IMR-90 (cell line): ENCODE measurements at regions not wholly inside any gene's neighbourhood (a gene's known extent, or its start where the extent isn't known, plus 50 kb on each side); places are given as distances from the start of the nearest gene placed in this dataset.

Experiments
- ATAC-seq: fragments of 200-7000 bp; cut with Tn5 transposase; 2 replicates; pipeline ENCODE4 v1.9.1; 2020; ENCODE audit warnings: low read depth, mild to moderate bottlenecking, moderate library complexity
- BruUV-seq: library from RNA; stranded (reverse); fragments of 400-500 nt; replicated peaks from 2 replicates; lab custom pipeline; 2021; lab: Mats Ljungman, UMichigan
- CTCF ChIA-PET: fragments of 300-600 bp; formaldehyde crosslinking; extraction: SDS; loops from one replicate; lab custom pipeline; 2021; ENCODE audit warnings: antibody characterized with exemption; lab: Yijun Ruan, JAX
- POLR2A ChIA-PET: fragments of 300-600 bp; sonication (Branson Sonifier 250); formaldehyde crosslinking; loops from one replicate; lab custom pipeline; 2022; ENCODE audit warnings: antibody characterized with exemption; ENCODE audit not compliant: unreplicated experiment; lab: Charles Lee
- DNase-seq: peaks from one replicate; pipeline ENCODE4 v3.0.0; 2013
- H2AFZ ChIP-seq: replicated peaks from 2 replicates; pipeline ENCODE3; 2013; ENCODE audit warnings: low read length, mild to moderate bottlenecking; ENCODE audit not compliant: poor library complexity
- H2AK5ac ChIP-seq: 2 replicates; pipeline ENCODE4 v1.6.1; 2013; ENCODE audit warnings: low read depth, low read length, inconsistent platforms
- H2AK9ac ChIP-seq: replicated peaks from 2 replicates; pipeline ENCODE3; 2013; ENCODE audit warnings: mild to moderate bottlenecking, low read depth, low read length, moderate library complexity; ENCODE audit not compliant: poor library complexity
- H2BK120ac ChIP-seq: 2 replicates; pipeline ENCODE4 v1.6.1; 2013; ENCODE audit warnings: low read depth, low read length, inconsistent platforms
- H2BK15ac ChIP-seq: 3 replicates; pipeline ENCODE4 v1.6.1; 2013; ENCODE audit warnings: low read depth, low read length, inconsistent platforms
- H2BK20ac ChIP-seq: 2 replicates; pipeline ENCODE4 v1.6.1; 2013; ENCODE audit warnings: low read depth, mild to moderate bottlenecking, inconsistent platforms, low read length, moderate library complexity
- H2BK5ac ChIP-seq: 2 replicates; pipeline ENCODE4 v1.6.1; 2013; ENCODE audit warnings: mild to moderate bottlenecking, low read depth, low read length, inconsistent platforms; ENCODE audit not compliant: poor library complexity, severe bottlenecking
- H3K14ac ChIP-seq: replicated peaks from 2 replicates; pipeline ENCODE4 v1.6.1; 2013; ENCODE audit warnings: low read depth, low read length, inconsistent platforms
- H3K18ac ChIP-seq: 2 replicates; pipeline ENCODE4 v1.6.1; 2013; ENCODE audit warnings: low read depth, low read length, control low read depth
- H3K23ac ChIP-seq: 2 replicates; pipeline ENCODE4 v1.6.1; 2013; ENCODE audit warnings: low read depth, low read length, inconsistent platforms
- H3K27ac ChIP-seq: 2 replicates; pipeline ENCODE4 v1.5.1; 2013; ENCODE audit warnings: mild to moderate bottlenecking, control low read depth, low read length; ENCODE audit not compliant: insufficient read depth
- H3K27me3 ChIP-seq: 2 replicates; pipeline ENCODE4 v1.6.1; 2013; ENCODE audit warnings: low read length; ENCODE audit not compliant: control insufficient read depth, insufficient read depth
- H3K36me3 ChIP-seq: 2 replicates; pipeline ENCODE4 v1.6.1; 2013; ENCODE audit warnings: low read length, mixed read lengths; ENCODE audit not compliant: control insufficient read depth, insufficient read depth
- H3K4ac ChIP-seq: 2 replicates; pipeline ENCODE4 v1.6.1; 2013; ENCODE audit warnings: low read depth, low read length, inconsistent platforms
- H3K4me1 ChIP-seq: 2 replicates; pipeline ENCODE4 v1.6.1; 2013; ENCODE audit warnings: low read length, mixed read lengths; ENCODE audit not compliant: control insufficient read depth, insufficient read depth
- H3K4me2 ChIP-seq: 2 replicates; pipeline ENCODE4 v1.6.1; 2013; ENCODE audit warnings: low read depth, mild to moderate bottlenecking, control low read depth, low read length, moderate library complexity
- H3K4me3 ChIP-seq: 2 replicates; pipeline ENCODE4 v1.5.1; 2013; ENCODE audit warnings: low read depth, mild to moderate bottlenecking, control low read depth, low read length, moderate library complexity; ENCODE audit not compliant: insufficient read depth
- H3K56ac ChIP-seq: 2 replicates; pipeline ENCODE4 v1.6.1; 2013; ENCODE audit warnings: low read length, inconsistent platforms; ENCODE audit not compliant: insufficient read depth; ENCODE audit errors: extremely low read depth
- H3K79me1 ChIP-seq, 2 experiments: 2 replicates each; pipeline ENCODE4 v1.6.1; 2013; ENCODE audit warnings: low read length in 2 of 2, inconsistent platforms in 1 of 2, low read depth in 1 of 2
- H3K9ac ChIP-seq: 2 replicates; pipeline ENCODE4 v1.6.1; 2013; ENCODE audit warnings: low read depth, low read length, control low read depth
- H3K9me1 ChIP-seq: 2 replicates; pipeline ENCODE4 v1.6.1; 2013; ENCODE audit warnings: low read length, inconsistent platforms; ENCODE audit not compliant: insufficient read depth
- H3K9me3 ChIP-seq: 2 replicates; pipeline ENCODE4 v1.6.1; 2013; ENCODE audit warnings: low read length; ENCODE audit not compliant: control insufficient read depth, insufficient read depth
- H4K20me1 ChIP-seq: 2 replicates; pipeline ENCODE4 v1.6.1; 2013; ENCODE audit warnings: low read length, inconsistent platforms; ENCODE audit not compliant: insufficient read depth
- H4K5ac ChIP-seq: 2 replicates; pipeline ENCODE4 v1.6.1; 2013; ENCODE audit warnings: mild to moderate bottlenecking, low read depth, low read length, control low read depth
- H4K8ac ChIP-seq, 2 experiments: 2 replicates each; pipeline ENCODE4 v1.6.1; 2013; ENCODE audit warnings: low read depth in 2 of 2, low read length in 2 of 2, control low read depth in 1 of 2, inconsistent platforms in 1 of 2
- H4K91ac ChIP-seq: 2 replicates; pipeline ENCODE4 v1.6.1; 2013; ENCODE audit warnings: low read depth, low read length, inconsistent platforms; ENCODE audit not compliant: insufficient read depth
- BHLHE40 ChIP-seq: fragments of 150-350 bp; IDR thresholded peaks from 2 replicates; pipeline ENCODE4 v1.6.1; 2016; ENCODE audit warnings: mild to moderate bottlenecking, low read depth, low read length
- CEBPB ChIP-seq: IDR thresholded peaks from 2 replicates; pipeline ENCODE4 v1.6.1; 2012; ENCODE audit warnings: low read depth, low read length, improper control_type of control experiment
- CHD1 ChIP-seq: IDR thresholded peaks from 2 replicates; pipeline ENCODE4 v1.6.1; 2012; ENCODE audit warnings: low read depth, low read length, improper control_type of control experiment
- ELK1 ChIP-seq: fragments of 150-350 bp; IDR thresholded peaks from 2 replicates; pipeline ENCODE4 v1.6.1; 2016; ENCODE audit warnings: low read depth, mild to moderate bottlenecking, low read length, moderate library complexity, borderline replicate concordance
- FOS ChIP-seq: fragments of 150-350 bp; IDR thresholded peaks from 2 replicates; pipeline ENCODE4 v1.6.1; 2016; ENCODE audit warnings: low read depth, low read length
- MAFK ChIP-seq: IDR thresholded peaks from 2 replicates; pipeline ENCODE4 v1.6.1; 2012; ENCODE audit warnings: low read depth, low read length, improper control_type of control experiment
- MAZ ChIP-seq: IDR thresholded peaks from 2 replicates; pipeline ENCODE4 v1.6.1; 2012; ENCODE audit warnings: low read depth, mild to moderate bottlenecking, low read length, improper control_type of control experiment, moderate library complexity, borderline replicate concordance
- MXI1 ChIP-seq: IDR thresholded peaks from 2 replicates; pipeline ENCODE4 v1.6.1; 2012; ENCODE audit warnings: low read depth, mild to moderate bottlenecking, low read length, moderate library complexity, borderline replicate concordance
- NFE2L2 ChIP-seq: fragments of 150-350 bp; IDR thresholded peaks from 2 replicates; pipeline ENCODE4 v1.6.1; 2016; ENCODE audit warnings: low read depth, mild to moderate bottlenecking, low read length
- RAD21 ChIP-seq: IDR thresholded peaks from 2 replicates; pipeline ENCODE4 v1.6.1; 2012; ENCODE audit warnings: low read length, improper control_type of control experiment
- RCOR1 ChIP-seq: IDR thresholded peaks from 2 replicates; pipeline ENCODE4 v1.6.1; 2012; ENCODE audit warnings: mild to moderate bottlenecking, low read length, improper control_type of control experiment; ENCODE audit not compliant: insufficient replicate concordance
- RFX5 ChIP-seq: IDR thresholded peaks from 2 replicates; pipeline ENCODE4 v1.8.0; 2012; ENCODE audit warnings: low read depth, mild to moderate bottlenecking, low read length, moderate library complexity
- USF2 ChIP-seq: fragments of 150-350 bp; IDR thresholded peaks from 2 replicates; pipeline ENCODE4 v1.6.1; 2017; ENCODE audit warnings: mild to moderate bottlenecking, antibody characterized with exemption, low read length, low read depth
- WGBS, 2 experiments: methylation state at CpG; one replicate each; pipeline versions ENCODE4 v1.1.5 to v1.1.7; 2013; ENCODE audit warnings: missing lambda C conversion rate in 2 of 2; ENCODE audit not compliant: insufficient read length in 1 of 2; ENCODE audit errors: extremely low coverage in 2 of 2; 5-methylcytosine and 5-hydroxymethylcytosine counted together
- dilution Hi-C: fragments of 300-500 bp; cut with HindIII; formaldehyde crosslinking; loops from one replicate; pipeline ENCODE4 v1.14.3; 2018; ENCODE audit warnings: low sequenced_read_pairs; ENCODE audit not compliant: unreplicated experiment
- in situ Hi-C: fragments of 300-500 bp; cut with MboI; formaldehyde crosslinking; loops from 3 replicates; pipeline ENCODE4 v1.14.3; 2019; ENCODE audit warnings: low sequenced_read_pairs, inconsistent platforms, mixed read lengths
- intact Hi-C: fragments of 100-400 bp; cut with micrococcal nuclease; formaldehyde crosslinking; loops from 2 replicates; pipeline ENCODE4 v1.10.0; 2022

GRCh38 chr6:103405321-103405720, 1454.4 kb downstream of the HACE1 start:
- intact Hi-C loops: no loop called here
- in situ Hi-C loops: no loop called here
- CTCF ChIA-PET: no interaction called here

More at GRCh38 chr6:103405321-103405720, 1454.4 kb downstream of the HACE1 start:
- TF ChIP-seq CHD1 (no peak), NFE2L2 (no peak), ELK1 (no peak), USF2 (no peak), BHLHE40 (no peak), MAFK (no peak), MAZ (no peak), RAD21 (no peak), FOS (no peak), CEBPB (no peak), RCOR1 (no peak), MXI1 (no peak), RFX5 (no peak)
- H3K56ac ChIP-seq: no peak overlapping the region
- H3K9me1 ChIP-seq: no peaks in the 10 kb centered on the region
- BruUV-seq: no TSS peak
- H3K9me3 ChIP-seq: peaks cover 11% of the 10 kb centered on the region; the same call in 1 of the 2 replicates
- no peak overlapping the region for H2AK9ac ChIP-seq
- no peak overlapping the region for H2BK20ac ChIP-seq
- H3K4me2 ChIP-seq: no peak overlapping the region
- POLR2A ChIA-PET: no interaction called here
- no peaks in the 10 kb centered on the region for H3K27me3 ChIP-seq
- no peak overlapping the region for H3K18ac ChIP-seq
- H3K4me3 ChIP-seq: no peak overlapping the region
- H2BK5ac ChIP-seq: no peak overlapping the region
- H3K4ac ChIP-seq: no peak overlapping the region
- H4K8ac ChIP-seq: no peak overlapping the region
- H2AFZ ChIP-seq: no peak overlapping the region
- no peaks in the 10 kb centered on the region for H3K79me1 ChIP-seq
- H3K4me1 ChIP-seq: no peaks in the 10 kb centered on the region
- H3K9ac ChIP-seq: no peak overlapping the region
- H3K14ac ChIP-seq: no peak overlapping the region
- H4K5ac ChIP-seq: no peak overlapping the region
- no peak overlapping the region for H2BK120ac ChIP-seq
- H3K23ac ChIP-seq: no peak overlapping the region
- H4K20me1 ChIP-seq: no peaks in the 10 kb centered on the region
- DNase-seq: no peak
- H3K36me3 ChIP-seq: no peaks in the 10 kb centered on the region
- dilution Hi-C loops: no loop called here
- H3K27ac ChIP-seq: no peak overlapping the region
- H2AK5ac ChIP-seq: no peak overlapping the region
- no peak overlapping the region for H4K91ac ChIP-seq
- ATAC-seq: no peak
- no peak overlapping the region for H2BK15ac ChIP-seq
- no CpG with 5 or more reads among the region's 12 CpGs for WGBS, 2 experiments
